CD14-positive monocyte (primary cell): ENCODE measurements at regions not wholly inside any gene's neighbourhood (a gene's known extent, or its start where the extent isn't known, plus 50 kb on each side); places are given as distances from the start of the nearest gene placed in this dataset.

ENCODE experiments used
- DNase-seq, 3 donors: peaks; one replicate each; pipeline ENCODE4 v3.0.0-alpha.2; 2011 to 2022
- H2AFZ ChIP-seq: 2 replicates; pipeline ENCODE4 v1.6.0; 2012; ENCODE audit warnings: mild to moderate bottlenecking, low read depth, low read length, inconsistent platforms; ENCODE audit not compliant: insufficient read depth, poor library complexity, severe bottlenecking
- H3K27ac ChIP-seq, 2 donors: 1 replicate in 1 of 2; 2 replicates in 1 of 2; pipeline ENCODE4 v1.5.1; 2012 to 2013; ENCODE audit warnings: low read length in 2 of 2, control low read depth in 1 of 2, inconsistent platforms in 1 of 2, low read depth in 1 of 2, mild to moderate bottlenecking in 1 of 2
- H3K27me3 ChIP-seq, 2 donors: one replicate each; pipeline versions ENCODE4 v1.6.0 to v1.6.1; 2011 to 2013; ENCODE audit warnings: low read length in 2 of 2; ENCODE audit not compliant: control insufficient read depth in 2 of 2, insufficient read depth in 2 of 2
- H3K36me3 ChIP-seq, 2 donors: replicated peaks in 1 of 2; 1 replicate in 1 of 2; 2 replicates in 1 of 2; pipeline versions ENCODE4 v1.5.1 to v1.6.1; 2012 to 2013; ENCODE audit warnings: low read length in 2 of 2, control low read depth in 1 of 2, inconsistent platforms in 1 of 2, mild to moderate bottlenecking in 1 of 2; ENCODE audit not compliant: insufficient read depth in 2 of 2, control insufficient read depth in 1 of 2
- H3K4me1 ChIP-seq, 2 donors: 1 replicate in 1 of 2; 2 replicates in 1 of 2; pipeline versions ENCODE4 v1.5.1 to v1.6.1; 2012 to 2013; ENCODE audit warnings: low read length in 2 of 2, control low read depth in 1 of 2, inconsistent platforms in 1 of 2, mild to moderate bottlenecking in 1 of 2, moderate library complexity in 1 of 2; ENCODE audit not compliant: insufficient read depth in 2 of 2, control insufficient read depth in 1 of 2
- H3K4me2 ChIP-seq: replicated peaks from 2 replicates; pipeline ENCODE3; 2012; ENCODE audit warnings: low read length, moderate library complexity, mild to moderate bottlenecking; ENCODE audit not compliant: poor library complexity, severe bottlenecking; ENCODE audit errors: extremely low read depth
- H3K4me3 ChIP-seq, 3 experiments: fragments of 200-600 bp in 1 of 3; sonication (generic) in 1 of 3; replicated peaks in 1 of 3; 1 replicate in 2 of 3; 2 replicates in 1 of 3; pipeline ENCODE4 v1.5.1; 2011 to 2013; ENCODE audit warnings: low read length in 3 of 3, mild to moderate bottlenecking in 3 of 3, control low read depth in 2 of 3, low read depth in 2 of 3, inconsistent platforms in 1 of 3, moderate library complexity in 1 of 3
- H3K79me2 ChIP-seq: 2 replicates; pipeline ENCODE4 v1.6.0; 2012; ENCODE audit warnings: mild to moderate bottlenecking, control low read depth, inconsistent platforms, low read length, moderate library complexity; ENCODE audit not compliant: insufficient read depth
- H3K9ac ChIP-seq: 2 replicates; pipeline ENCODE4 v1.6.0; 2017; ENCODE audit warnings: low read length, mild to moderate bottlenecking; ENCODE audit not compliant: insufficient read depth, poor library complexity, severe bottlenecking
- H3K9me3 ChIP-seq, 2 donors: replicated peaks in 1 of 2; 1 replicate in 1 of 2; 2 replicates in 1 of 2; pipeline versions ENCODE4 v1.5.1 to v1.6.1; 2012 to 2013; ENCODE audit warnings: low read length in 2 of 2, control low read depth in 1 of 2; ENCODE audit not compliant: control insufficient read depth in 1 of 2, insufficient read depth in 1 of 2
- H4K20me1 ChIP-seq: 2 replicates; pipeline ENCODE4 v1.6.0; 2012; ENCODE audit warnings: mild to moderate bottlenecking, low read length, control low read depth, moderate library complexity; ENCODE audit not compliant: insufficient read depth
- H3K27ac Mint-ChIP-seq, 7 donors: one replicate each; pipeline ENCODE4 v1.8.0; 2020; ENCODE audit warnings: mild to moderate bottlenecking in 7 of 7, mixed read lengths in 7 of 7, moderate library complexity in 6 of 7, inconsistent platforms in 2 of 7
- H3K27me3 Mint-ChIP-seq, 3 donors: one replicate each; pipeline ENCODE4 v1.8.0; 2021 to 2022; ENCODE audit warnings: low read depth in 3 of 3, mild to moderate bottlenecking in 3 of 3, mixed read lengths in 3 of 3, moderate library complexity in 3 of 3, inconsistent platforms in 1 of 3
- H3K36me3 Mint-ChIP-seq, 2 donors: one replicate each; pipeline ENCODE4 v1.8.0; 2020; ENCODE audit warnings: mixed read lengths in 2 of 2, inconsistent platforms in 1 of 2, mild to moderate bottlenecking in 1 of 2
- H3K4me1 Mint-ChIP-seq: one replicate; pipeline ENCODE4 v1.8.0; 2020; ENCODE audit warnings: mild to moderate bottlenecking, mixed read lengths
- H3K4me3 Mint-ChIP-seq, 2 donors: one replicate each; pipeline ENCODE4 v1.8.0; 2020; ENCODE audit warnings: mild to moderate bottlenecking in 2 of 2, mixed read lengths in 2 of 2, moderate library complexity in 1 of 2
- H3K9me3 Mint-ChIP-seq, 7 donors: one replicate each; pipeline ENCODE4 v1.8.0; 2020 to 2022; ENCODE audit warnings: mixed read lengths in 7 of 7, mild to moderate bottlenecking in 6 of 7, moderate library complexity in 6 of 7, inconsistent platforms in 2 of 7
- CTCF ChIP-seq: fragments of 200-600 bp; IDR thresholded peaks from one replicate; pipeline ENCODE4 v1.8.0; 2022; ENCODE audit warnings: antibody characterized with exemption, mild to moderate bottlenecking
- WGBS: methylation state at CpG from one replicate; pipeline ENCODE4 v1.1.5; 2013; ENCODE audit warnings: missing lambda C conversion rate; ENCODE audit not compliant: insufficient coverage; 5-methylcytosine and 5-hydroxymethylcytosine counted together
- intact Hi-C, 2 donors: fragments of 100-400 bp; cut with micrococcal nuclease; formaldehyde crosslinking; loops; one replicate each; pipeline versions ENCODE4 v1.15.0 to v1.15.1; 2023

GRCh38 chr21:17032141-17032655 is 480.6 kb upstream of the CXADR start:
- Mint-ChIP-seq H3K4me1 (no peaks in the 10 kb centered on the region), H3K27ac (no peak overlapping the region), H3K4me3 (no peak overlapping the region), H3K9me3 (peaks cover 2 to 22% (median 15%) of the 10 kb centered on the region in 7 donors), H3K36me3 (no peaks in the 10 kb centered on the region), H3K27me3 (peaks cover 0 to 1% (median 0%) of the 10 kb centered on the region in 3 donors)
- Histone ChIP-seq H3K4me2 (no peak overlapping the region), H3K9ac (no peak overlapping the region), H3K9me3 (peaks cover 13 to 25% of the 10 kb centered on the region in 2 donors), H3K27me3 (no peaks in the 10 kb centered on the region), H2AFZ (no peak overlapping the region), H3K4me1 (no peaks in the 10 kb centered on the region), H4K20me1 (no peaks in the 10 kb centered on the region), H3K79me2 (no peaks in the 10 kb centered on the region), H3K4me3 (no peak overlapping the region), H3K27ac (no peak overlapping the region), H3K36me3 (no peaks in the 10 kb centered on the region)
- DNase-seq: no peak
- 40% methylated on average over 1 of the region's 2 CpGs for WGBS
- no peak for TF ChIP-seq CTCF
- intact Hi-C loops: no loop called here

GRCh38 chr21:17044696-17045095 is 468.1 kb upstream of the CXADR start:
- H3K36me3 Mint-ChIP-seq: no peaks in the 10 kb centered on the region
- WGBS: no CpG with 5 or more reads among the region's 3 CpGs

More at GRCh38 chr21:17044696-17045095, 468.1 kb upstream of the CXADR start:
- H3K4me2 ChIP-seq: no peak overlapping the region
- H3K9me3 ChIP-seq: peaks cover 8 to 13% of the 10 kb centered on the region in 2 donors
- Mint-ChIP-seq H3K9me3 (peaks cover 3 to 11% (median 7%) of the 10 kb centered on the region in 7 donors), H3K4me3 (no peak overlapping the region), H3K27me3 (no peaks in the 10 kb centered on the region), H3K4me1 (no peaks in the 10 kb centered on the region), H3K27ac (no peak overlapping the region)
- H3K4me1 ChIP-seq: no peaks in the 10 kb centered on the region
- H3K36me3 ChIP-seq: no peaks in the 10 kb centered on the region
- intact Hi-C loops: no loop called here
- no peaks in the 10 kb centered on the region for H3K27me3 ChIP-seq
- H4K20me1 ChIP-seq: no peaks in the 10 kb centered on the region
- no peak overlapping the region for H2AFZ ChIP-seq
- no peak overlapping the region for H3K4me3 ChIP-seq
- no peak overlapping the region for H3K9ac ChIP-seq
- TF ChIP-seq CTCF: no peak
- no peak overlapping the region for H3K27ac ChIP-seq
- H3K79me2 ChIP-seq: no peaks in the 10 kb centered on the region
- no peak for DNase-seq
